Gastrocnemius medialis (tissue), 4 donors: ENCODE measurements at regions not wholly inside any gene's neighbourhood (a gene's known extent, or its start where the extent isn't known, plus 50 kb on each side); places are given as distances from the start of the nearest gene placed in this dataset.
A peak's percentile ranks its signal among the peaks of the same experiment; 100 is the strongest.

Experiments
- ATAC-seq, 2 donors: fragments of 150-250 bp; one replicate each; pipeline ENCODE4 v1.9.1; 2016
- DNase-seq, 2 donors: peaks; one replicate each; pipeline ENCODE4 v3.0.0-alpha.2; 2019
- H3K27ac ChIP-seq, 4 donors: fragments of 200-600 bp; sonication (generic); 1 replicate in 1 of 4; 2 replicates in 3 of 4; pipeline ENCODE4 v1.5.1; 2016 to 2018; ENCODE audit warnings: mild to moderate bottlenecking in 2 of 4, moderate library complexity in 1 of 4
- H3K27me3 ChIP-seq, 3 donors: fragments of 200-600 bp; sonication (generic) in 2 of 3; 1 replicate in 1 of 3; 2 replicates in 2 of 3; pipeline versions ENCODE4 v1.5.1 to v1.6.0; 2016 to 2019; ENCODE audit warnings: mild to moderate bottlenecking in 1 of 3, moderate library complexity in 1 of 3
- H3K36me3 ChIP-seq, 2 donors: fragments of 200-600 bp; sonication (generic) in 1 of 2; one replicate each; pipeline ENCODE4 v1.5.1; 2017 to 2018
- H3K4me1 ChIP-seq, 2 donors: fragments of 200-600 bp; sonication (generic) in 1 of 2; one replicate each; pipeline ENCODE4 v1.5.1; 2016 to 2017; ENCODE audit warnings: mild to moderate bottlenecking in 2 of 2
- H3K4me3 ChIP-seq, 4 donors: fragments of 200-600 bp; sonication (generic) in 3 of 4; 1 replicate in 1 of 4; 2 replicates in 3 of 4; pipeline ENCODE4 v1.5.1; 2016 to 2019; ENCODE audit warnings: mild to moderate bottlenecking in 2 of 4
- H3K9me3 ChIP-seq, 3 donors: fragments of 200-600 bp; sonication (generic) in 2 of 3; 1 replicate in 1 of 3; 2 replicates in 2 of 3; pipeline ENCODE4 v1.5.1; 2016 to 2019
- POLR2A ChIP-seq, 2 donors: fragments of 450-650 bp; IDR thresholded peaks; one replicate each; pipeline ENCODE4 v1.6.1; 2017; ENCODE audit warnings: antibody characterized with exemption in 2 of 2, mild to moderate bottlenecking in 2 of 2, moderate library complexity in 2 of 2
- in situ Hi-C, 4 donors: fragments of 200-750 bp; cut with MboI; loops; one replicate each; pipeline versions ENCODE4 v1.15.0 to v1.8.0; 2017; ENCODE audit warnings: low sequenced_read_pairs in 4 of 4
- intact Hi-C: fragments of 100-400 bp; cut with DNase I; formaldehyde crosslinking; loops from one replicate; pipeline ENCODE4 v1.15.1; 2023; ENCODE audit warnings: low total_unique reads
- TF ChIP-seq, protein P1 (sequence below), 5 experiments: fragments of 450-650 bp in 3 of 5; fragments of 200-600 bp in 2 of 5; sonication (generic) in 2 of 5; IDR thresholded peaks in 4 of 5; conservative IDR thresholded peaks in 1 of 5; 1 replicate in 4 of 5; 2 replicates in 1 of 5; pipeline ENCODE4 v1.5.1; 2016 to 2019; ENCODE audit warnings: antibody characterized with exemption in 5 of 5, mild to moderate bottlenecking in 3 of 5, moderate library complexity in 3 of 5

DNA sequence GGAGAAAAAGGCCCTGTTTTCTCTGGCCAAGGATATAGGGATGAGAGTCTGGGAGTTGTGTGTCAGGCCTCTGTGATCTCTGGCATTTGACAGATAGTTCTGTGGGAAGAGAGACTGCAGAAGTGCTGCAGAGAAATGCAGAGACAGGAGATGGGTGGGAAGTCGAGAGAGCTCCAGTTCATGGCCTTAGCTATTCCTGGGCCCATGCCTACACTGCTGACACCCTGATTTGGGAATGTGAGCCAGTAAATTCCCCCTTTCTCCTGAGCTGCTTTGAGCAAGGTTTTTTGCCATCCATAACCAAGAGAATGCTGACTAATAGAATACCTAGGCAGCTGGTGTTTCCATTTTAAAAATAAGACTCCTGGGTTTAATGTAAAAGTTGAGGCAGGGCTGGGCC, 59.3 kb downstream of the EBLN2 start:
- no peak for DNase-seq
- no peaks in the 10 kb centered on the region for H3K27me3 ChIP-seq
- no peaks in the 10 kb centered on the region for H3K4me1 ChIP-seq
- intact Hi-C loops: no loop called here
- ATAC-seq: no peak
- no peak for TF ChIP-seq POLR2A (IDR thresholded peaks at IDR 0.05)
- TF ChIP-seq, protein P1, sequence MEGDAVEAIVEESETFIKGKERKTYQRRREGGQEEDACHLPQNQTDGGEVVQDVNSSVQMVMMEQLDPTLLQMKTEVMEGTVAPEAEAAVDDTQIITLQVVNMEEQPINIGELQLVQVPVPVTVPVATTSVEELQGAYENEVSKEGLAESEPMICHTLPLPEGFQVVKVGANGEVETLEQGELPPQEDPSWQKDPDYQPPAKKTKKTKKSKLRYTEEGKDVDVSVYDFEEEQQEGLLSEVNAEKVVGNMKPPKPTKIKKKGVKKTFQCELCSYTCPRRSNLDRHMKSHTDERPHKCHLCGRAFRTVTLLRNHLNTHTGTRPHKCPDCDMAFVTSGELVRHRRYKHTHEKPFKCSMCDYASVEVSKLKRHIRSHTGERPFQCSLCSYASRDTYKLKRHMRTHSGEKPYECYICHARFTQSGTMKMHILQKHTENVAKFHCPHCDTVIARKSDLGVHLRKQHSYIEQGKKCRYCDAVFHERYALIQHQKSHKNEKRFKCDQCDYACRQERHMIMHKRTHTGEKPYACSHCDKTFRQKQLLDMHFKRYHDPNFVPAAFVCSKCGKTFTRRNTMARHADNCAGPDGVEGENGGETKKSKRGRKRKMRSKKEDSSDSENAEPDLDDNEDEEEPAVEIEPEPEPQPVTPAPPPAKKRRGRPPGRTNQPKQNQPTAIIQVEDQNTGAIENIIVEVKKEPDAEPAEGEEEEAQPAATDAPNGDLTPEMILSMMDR (IDR thresholded peaks at IDR 0.05 in 4 of 5, conservative IDR thresholded peaks at IDR 0.05 in 1 of 5): no peak
- no peak overlapping the region for H3K4me3 ChIP-seq
- no peaks in the 10 kb centered on the region for H3K9me3 ChIP-seq
- H3K36me3 ChIP-seq: no peaks in the 10 kb centered on the region
- in situ Hi-C loops: loop anchor here in 3 of 4 donors (25.0 kb wide), 2 partner anchors 542 to 742 kb away; no protein-coding TSS in a partner anchor
- H3K27ac ChIP-seq: no peak overlapping the region

DNA sequence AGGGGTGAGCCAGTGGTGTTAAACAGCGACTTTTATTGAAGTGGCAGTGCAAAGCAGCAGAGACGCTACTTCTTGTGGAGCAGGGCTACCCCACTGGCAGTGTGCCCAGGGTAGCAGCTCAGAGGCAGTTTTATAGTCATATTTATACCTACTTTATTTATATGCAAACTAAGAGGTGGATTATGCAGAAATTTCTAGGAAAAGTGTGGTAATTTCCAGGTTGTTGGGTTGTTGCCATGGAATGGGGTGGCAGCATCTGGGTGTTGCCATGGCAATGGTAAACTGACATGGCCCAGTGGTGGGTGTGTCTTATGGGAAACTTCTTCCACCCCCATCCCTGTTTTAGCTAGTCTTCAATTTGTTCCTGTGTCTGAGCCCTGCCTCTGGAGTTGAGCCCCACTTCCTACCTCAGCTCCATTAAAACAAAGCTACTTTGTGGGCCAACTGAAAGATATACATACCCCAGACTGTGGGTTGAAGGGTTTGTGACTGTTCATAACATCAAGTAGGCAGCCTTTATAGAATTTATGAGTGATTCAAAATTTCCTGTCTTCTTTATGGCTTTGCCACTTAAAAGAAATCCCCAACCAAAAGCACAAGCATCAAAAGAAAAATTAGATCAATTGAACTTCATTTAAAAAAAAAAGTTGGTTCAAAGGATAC, 60.3 kb downstream of the EBLN2 start:
- intact Hi-C loops: no loop called here
- TF ChIP-seq POLR2A (IDR thresholded peaks at IDR 0.05): no peak
- TF ChIP-seq, protein P1 (IDR thresholded peaks at IDR 0.05 in 4 of 5, conservative IDR thresholded peaks at IDR 0.05 in 1 of 5): no peak
- Histone ChIP-seq H3K36me3 (no peaks in the 10 kb centered on the region), H3K4me1 (no peaks in the 10 kb centered on the region), H3K27ac (no peak overlapping the region), H3K4me3 (no peak overlapping the region), H3K27me3 (no peaks in the 10 kb centered on the region), H3K9me3 (no peaks in the 10 kb centered on the region)
- ATAC-seq (no peak), DNase-seq (no peak)
- in situ Hi-C loops: loop anchor here in 3 of 4 donors (25.0 kb wide), 2 partner anchors 541 to 741 kb away; no protein-coding TSS in a partner anchor

DNA sequence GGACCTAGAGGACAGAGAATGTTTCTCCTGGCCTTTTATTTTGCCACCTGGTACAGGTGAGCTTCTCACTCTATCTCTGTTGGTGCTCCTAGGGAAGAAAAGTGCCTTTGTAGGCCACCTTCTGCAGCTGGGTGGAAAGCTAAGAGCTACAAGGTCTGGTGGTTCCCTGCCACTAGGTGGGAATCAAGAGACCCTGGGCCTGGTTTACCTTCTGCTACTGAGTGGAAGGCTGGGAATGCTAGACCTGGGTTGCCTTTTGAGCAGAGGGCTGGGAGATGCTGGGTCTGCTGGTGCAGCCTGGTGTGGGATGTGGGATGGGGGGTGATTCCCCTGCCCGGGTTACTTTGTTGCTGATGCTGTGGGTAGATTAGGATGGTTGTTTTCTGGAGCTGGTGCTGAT, 72.6 kb downstream of the EBLN2 start:
- no peaks in the 10 kb centered on the region for H3K4me1 ChIP-seq
- no peak for DNase-seq
- no peaks in the 10 kb centered on the region for H3K27me3 ChIP-seq
- no peak overlapping the region for H3K27ac ChIP-seq
- intact Hi-C loops (no loop called here), in situ Hi-C loops (no loop called here)
- no peak for ATAC-seq
- H3K36me3 ChIP-seq: no peaks in the 10 kb centered on the region
- no peak for TF ChIP-seq POLR2A (IDR thresholded peaks at IDR 0.05)
- TF ChIP-seq, protein P1 (IDR thresholded peaks at IDR 0.05 in 4 of 5, conservative IDR thresholded peaks at IDR 0.05 in 1 of 5): no peak
- no peak overlapping the region for H3K4me3 ChIP-seq
- H3K9me3 ChIP-seq: no peaks in the 10 kb centered on the region

DNA sequence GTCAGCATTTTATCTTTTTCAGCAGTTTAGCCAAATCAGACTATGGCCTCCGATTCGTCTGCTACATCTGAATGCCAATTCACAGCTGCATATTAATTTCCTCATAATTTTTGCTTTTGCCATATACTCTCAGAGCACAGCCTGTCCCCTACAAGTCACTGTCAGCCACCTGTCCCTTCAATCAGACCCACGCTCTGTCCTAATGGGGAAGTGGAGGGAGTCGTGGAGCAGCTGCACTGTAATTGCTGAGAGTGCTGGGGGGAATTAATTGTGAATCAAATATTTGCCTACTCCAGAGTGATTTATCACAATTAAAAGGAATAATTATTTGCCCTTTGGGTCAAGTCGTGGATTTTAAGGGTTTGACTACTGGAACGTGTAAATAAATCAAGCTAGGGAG, 75.5 kb downstream of the EBLN2 start:
- Histone ChIP-seq H3K27ac (no peak overlapping the region), H3K9me3 (no peaks in the 10 kb centered on the region), H3K4me1 (no peaks in the 10 kb centered on the region), H3K27me3 (no peaks in the 10 kb centered on the region), H3K4me3 (no peak overlapping the region), H3K36me3 (no peaks in the 10 kb centered on the region)
- ATAC-seq (peak in 1 of 2 donors; percentile 70), DNase-seq (no peak)
- intact Hi-C loops (no loop called here), in situ Hi-C loops (no loop called here)
- TF ChIP-seq, protein P1 (IDR thresholded peaks at IDR 0.05 in 4 of 5, conservative IDR thresholded peaks at IDR 0.05 in 1 of 5): no peak
- TF ChIP-seq POLR2A (IDR thresholded peaks at IDR 0.05): no peak
